GM19239 (cell line): ENCODE measurements at regions not wholly inside any gene's neighbourhood (a gene's known extent, or its start where the extent isn't known, plus 50 kb on each side); places are given as distances from the start of the nearest gene placed in this dataset.

ENCODE experiments used
- DNase-seq: peaks from one replicate; pipeline ENCODE4 v3.0.0; 2011; ENCODE audit warnings: low spot score; ENCODE audit not compliant: insufficient read length
- FAIRE-seq: peaks from 2 replicates; lab custom pipeline; 2011; peaks lifted over from hg19 to GRCh38; lab: Jason Lieb, UNC

DNA sequence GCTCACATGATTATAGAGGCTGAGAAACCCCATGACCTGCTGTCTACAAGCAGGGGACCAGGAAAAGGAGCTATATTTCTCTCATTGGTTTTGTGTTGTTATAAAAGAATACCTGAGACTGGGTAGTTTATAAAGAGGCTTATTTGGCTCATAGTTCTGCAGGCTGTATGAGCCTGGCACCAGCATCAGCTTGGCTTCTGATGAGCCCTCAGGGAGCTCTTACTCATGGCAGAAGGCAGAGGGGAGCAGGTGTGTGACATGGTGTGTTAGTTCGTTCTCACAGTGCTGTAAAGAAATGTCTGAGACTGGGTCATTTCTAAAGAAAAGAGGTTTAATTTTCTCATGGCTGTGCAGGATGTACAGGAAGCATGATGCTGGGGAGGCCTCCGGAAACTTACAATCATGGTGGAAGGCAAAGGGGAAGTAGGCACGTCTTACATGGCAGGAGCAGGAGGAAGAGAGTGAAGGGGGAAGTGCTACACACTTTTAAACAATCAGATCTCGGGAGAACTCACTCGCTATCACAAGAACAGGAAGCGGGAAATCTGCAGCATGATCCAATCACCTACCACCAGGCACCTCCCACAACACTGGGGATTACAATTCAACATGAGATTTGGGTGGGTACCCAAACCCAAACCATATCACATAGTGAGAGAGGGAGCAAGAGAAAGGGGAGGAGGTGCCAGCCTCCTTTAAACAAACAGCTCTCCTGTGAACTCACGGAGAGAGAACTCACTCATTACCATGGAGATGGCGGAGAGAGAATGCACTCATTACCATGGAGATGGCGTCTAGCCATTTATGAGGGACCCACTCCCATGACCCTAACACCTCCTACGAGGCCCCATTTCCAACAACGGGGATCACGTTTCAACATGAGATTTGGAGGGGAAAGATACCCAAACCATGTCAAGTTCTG lies 133.4 kb downstream of the JCAD start:
- FAIRE-seq (no peak), DNase-seq (no peak)

DNA sequence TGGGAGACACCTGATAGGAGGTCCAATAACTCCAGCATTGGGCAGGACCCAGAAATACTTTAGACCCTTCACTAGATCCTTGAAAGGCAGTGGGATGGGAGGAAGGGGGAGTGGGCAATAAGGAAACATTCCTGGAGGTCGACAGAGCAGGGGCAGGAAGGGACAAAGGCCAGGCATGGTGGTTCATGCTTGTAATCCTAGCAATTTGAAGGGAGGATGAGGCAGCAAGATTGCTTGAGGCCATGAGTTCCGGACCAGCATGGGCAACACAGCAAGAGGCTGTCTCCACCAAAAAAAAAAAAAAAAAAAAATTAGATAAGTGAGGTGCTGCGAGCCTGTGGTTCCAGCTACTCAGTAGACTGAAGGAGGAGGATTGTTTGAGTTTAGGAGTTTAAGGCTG lies 134.9 kb downstream of the JCAD start:
- no peak for FAIRE-seq
- no peak for DNase-seq

DNA sequence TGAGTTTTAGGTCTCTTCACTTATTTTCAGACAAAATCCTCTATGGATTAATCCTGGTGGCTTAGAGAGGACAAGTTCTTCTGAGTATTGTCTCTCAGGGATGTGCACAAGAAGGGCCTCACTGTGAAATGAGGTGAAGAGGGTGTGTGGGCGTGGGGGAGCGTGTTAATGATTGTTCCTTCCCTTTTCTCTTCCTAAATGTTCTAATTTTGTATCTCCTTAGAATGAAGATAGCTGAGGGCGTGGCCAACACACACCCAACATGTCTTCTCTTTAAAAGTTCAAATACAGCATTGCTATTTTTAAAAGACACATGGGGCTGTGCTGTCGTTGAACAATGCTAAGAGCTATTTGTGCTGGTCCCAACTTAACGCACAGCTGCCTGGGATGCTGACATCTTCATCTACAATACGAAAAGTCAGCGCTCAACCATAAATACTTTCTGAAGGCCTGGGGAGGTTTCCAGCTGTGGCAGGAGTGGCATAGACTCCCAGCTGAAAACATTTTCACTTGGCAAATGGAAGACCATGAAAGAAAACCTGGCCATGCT lies 135.9 kb downstream of the JCAD start:
- DNase-seq (no peak), FAIRE-seq (no peak)

DNA sequence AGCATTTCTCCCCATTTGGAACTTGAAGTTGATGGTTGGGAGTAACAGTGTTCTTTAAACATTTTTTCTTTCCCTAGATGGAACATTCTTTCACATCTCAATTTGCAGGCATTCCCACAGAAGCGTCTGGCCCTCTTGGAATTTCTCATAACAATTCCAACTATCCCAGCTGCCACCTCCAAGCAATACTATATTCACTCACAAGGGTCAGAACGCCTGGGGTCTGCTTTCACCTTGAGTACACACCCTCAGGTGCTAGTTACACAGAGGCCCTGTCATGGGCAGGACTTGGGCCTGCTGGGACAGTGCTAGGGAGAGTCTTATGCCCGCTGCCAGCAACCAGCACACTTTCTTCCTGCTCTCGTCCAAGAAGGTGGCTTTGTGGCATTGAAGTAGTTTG lies 136.5 kb downstream of the JCAD start:
- FAIRE-seq (no peak), DNase-seq (no peak)

DNA sequence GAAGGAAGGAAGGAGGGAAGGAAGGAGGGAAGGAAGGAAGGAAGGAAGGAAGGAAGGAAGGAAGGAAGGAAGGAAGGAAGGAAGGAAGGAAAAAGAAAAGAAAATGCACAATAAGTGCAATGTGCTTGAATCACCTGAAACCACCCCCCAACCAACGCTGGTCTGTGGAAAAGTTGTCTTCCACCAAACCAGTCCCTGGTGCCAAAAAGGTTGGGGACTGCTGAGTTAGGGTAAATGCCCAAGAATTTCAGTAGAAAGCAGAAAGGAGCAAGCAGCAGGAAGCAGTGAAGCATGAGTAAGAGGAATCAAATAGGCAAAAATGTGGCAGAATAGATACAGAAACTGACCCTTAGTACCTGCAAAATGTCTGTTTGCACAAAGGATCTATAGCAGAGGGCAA lies 137.2 kb downstream of the JCAD start:
- FAIRE-seq = no peak
- DNase-seq = no peak

DNA sequence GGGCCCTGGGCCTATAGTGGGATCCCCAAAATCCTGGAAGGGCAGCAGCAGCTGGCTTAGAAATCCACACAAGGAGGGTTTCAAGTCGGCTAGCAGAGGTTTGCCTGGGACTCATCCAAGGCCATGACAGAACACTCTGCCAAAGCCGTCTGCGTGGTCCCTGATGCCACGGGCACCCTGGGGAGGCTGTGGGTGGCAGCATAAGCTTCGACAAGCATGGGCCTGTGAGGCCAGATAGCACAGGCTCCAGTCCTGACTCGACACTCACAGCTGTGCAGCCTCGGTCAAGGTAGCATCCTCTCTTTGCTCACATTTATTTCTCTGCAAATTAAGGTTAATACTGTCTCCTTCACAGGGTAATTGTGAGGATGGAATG lies 138.3 kb downstream of the JCAD start:
- no peak for DNase-seq
- FAIRE-seq = no peak

DNA sequence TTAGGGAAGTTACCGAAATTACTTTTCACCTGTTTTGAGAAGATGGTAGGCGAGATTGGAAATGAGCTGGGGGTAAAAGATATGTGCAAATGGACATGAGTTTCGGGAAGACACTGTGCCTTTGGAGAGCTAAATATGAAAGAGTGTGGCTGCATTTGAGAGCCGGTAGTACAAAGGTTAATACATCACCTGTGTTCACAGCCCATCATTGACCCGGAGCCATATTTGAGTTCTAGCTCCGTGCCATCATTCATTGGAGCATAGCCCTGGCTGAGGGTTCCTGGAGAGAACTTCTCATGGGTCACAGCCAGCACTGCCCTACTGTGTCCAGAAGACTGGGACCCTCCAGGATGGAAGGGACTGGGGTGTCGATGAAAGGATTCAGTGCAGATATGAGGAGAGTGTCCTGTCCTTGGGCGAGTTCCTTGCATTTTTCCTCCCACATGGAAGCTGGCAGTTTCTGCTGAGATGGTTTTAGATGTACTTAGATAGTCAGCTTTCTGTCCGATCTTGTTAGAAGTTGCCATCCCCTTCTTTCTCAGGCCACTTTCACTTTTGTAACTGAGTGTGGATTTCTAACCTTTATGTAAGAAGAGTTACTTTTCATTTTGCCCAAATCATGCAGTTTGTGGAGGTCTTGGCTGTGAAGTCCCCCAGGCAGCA lies 138.8 kb downstream of the JCAD start:
- DNase-seq (no peak), FAIRE-seq (no peak)

DNA sequence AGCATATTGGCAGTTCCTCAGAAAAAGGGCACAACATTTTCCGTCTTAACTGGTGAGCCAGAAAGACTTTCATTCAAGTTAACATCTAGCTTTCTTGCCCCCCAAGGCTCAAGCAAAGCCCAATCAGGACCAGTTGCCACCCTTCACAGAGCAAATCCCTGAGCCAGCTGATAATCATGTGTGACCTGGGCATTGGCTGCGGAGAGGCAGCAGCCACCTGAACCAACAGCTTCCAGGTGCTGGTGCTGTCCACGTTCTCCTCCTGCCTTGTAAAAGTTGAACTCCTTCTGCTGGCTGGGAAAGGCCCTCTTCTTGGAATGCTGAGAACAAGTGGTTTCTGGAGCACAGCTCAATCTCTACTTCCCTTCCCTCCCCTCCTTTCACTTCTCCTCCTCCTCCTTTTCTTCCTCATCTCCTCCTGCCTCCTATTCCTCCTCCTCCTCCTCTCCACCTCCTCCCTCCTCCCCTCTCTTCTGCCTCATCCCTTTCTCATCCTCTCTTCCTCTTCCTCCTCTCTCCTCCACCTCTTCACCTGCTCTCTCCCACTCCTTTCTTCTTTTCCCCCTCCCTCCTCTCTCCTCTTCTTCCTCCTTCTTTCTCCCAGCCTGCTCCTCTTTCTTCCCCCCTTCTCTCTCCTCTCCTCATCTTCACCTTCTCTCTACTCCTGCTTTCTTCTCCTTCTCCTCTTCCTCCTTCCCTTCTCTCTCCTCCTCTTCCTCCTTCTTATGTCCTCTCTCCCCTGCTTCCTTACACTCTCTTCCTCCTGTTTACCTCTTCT lies 140.6 kb downstream of the JCAD start:
- FAIRE-seq (no peak), DNase-seq (no peak)

DNA sequence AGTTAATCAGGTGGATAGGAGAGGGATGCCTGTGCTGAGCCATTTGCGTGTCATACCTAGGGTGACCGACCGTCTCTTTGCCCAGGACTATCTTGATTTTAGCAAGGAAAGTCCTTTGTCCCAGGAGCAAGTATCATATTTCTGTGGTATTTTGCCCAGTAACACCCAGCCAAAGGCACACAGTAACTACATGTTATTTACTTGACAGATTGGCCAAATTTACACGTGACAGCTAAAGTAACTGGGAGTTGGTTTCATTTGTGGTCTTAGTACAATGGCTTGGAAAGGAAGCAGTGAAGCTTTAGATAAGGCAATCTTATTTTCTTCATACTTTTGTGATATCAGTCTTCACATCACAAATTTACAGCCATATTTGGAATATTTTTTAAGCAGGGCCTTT lies 142.1 kb downstream of the JCAD start:
- no peak for DNase-seq
- FAIRE-seq = no peak

DNA sequence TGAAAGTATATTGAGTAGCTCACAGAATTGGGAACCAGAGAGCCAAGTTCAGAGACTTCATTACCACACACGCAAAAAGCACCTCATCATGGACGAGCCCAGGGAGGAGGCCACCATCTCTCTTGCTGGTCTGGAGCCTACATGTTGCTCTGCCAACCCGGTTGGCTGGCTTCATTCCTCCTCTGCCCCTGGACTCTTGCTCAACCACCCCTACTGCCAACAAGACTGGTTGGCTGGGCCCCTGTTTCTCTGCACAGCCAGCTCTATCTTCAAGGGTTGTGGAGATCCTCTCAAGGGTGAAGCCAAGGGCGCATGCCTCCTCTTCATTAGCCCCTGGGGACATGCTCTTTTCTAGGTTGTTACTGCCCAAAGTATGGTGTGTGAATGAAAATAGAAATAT lies 142.7 kb downstream of the JCAD start:
- DNase-seq (no peak), FAIRE-seq (no peak)

DNA sequence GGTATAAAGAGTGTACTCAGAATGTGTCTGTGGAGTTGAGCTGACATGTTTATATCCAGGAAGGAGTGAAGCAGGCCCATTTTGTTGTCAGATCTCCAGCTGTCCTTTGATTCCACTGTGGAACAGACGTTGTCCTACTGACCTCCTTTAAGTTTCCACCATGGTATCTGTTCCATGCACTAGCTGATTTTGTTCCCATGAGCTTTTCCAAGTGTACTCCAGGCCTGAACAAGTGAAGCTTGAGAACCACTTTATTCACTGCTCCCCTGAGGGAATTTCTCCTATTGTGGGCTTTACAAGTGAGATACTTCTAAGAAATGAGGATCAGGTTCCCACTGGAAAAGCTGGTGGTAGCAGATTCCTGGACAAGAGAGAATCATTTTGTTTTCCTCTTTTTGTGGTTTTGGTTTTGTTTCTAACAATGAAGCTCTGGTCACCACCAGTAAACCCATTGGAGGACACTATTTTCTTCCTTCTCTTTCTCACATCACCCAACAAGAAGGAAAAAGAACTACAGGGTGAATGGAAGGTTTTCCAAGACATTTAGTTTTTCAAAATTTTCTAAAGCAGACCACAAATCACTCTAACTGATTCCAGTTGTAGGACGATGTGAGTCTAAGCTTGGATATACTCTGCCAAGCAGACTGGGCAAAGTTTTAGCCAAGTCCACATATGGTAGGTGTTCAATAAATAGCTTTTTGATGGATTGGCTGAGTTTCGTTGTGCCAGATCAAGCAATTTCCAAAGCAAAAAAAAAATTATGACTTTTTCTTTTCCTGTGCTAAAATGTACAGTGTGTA lies 144.2 kb downstream of the JCAD start:
- DNase-seq (no peak), FAIRE-seq (no peak)

DNA sequence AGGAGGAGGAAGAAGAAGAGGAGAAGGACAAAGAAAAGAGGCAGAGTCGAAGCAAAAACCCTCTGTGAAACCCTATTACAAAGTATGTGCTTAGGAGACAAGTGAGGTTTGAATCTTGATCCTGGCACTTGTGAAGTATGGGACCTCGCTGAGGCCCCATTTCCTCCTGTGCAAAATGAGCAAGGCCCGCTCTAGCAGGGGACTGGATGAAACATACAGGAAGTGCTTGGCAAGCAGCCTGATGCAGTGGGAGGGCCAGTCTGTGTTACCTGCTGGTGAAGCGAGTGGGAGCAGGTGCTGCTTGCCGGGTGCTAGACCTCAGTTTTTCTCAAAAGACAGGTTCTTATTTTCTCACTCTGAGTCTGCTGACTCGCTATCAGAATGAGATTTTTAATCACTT lies 150.4 kb downstream of the JCAD start:
- FAIRE-seq = no peak
- no peak for DNase-seq

DNA sequence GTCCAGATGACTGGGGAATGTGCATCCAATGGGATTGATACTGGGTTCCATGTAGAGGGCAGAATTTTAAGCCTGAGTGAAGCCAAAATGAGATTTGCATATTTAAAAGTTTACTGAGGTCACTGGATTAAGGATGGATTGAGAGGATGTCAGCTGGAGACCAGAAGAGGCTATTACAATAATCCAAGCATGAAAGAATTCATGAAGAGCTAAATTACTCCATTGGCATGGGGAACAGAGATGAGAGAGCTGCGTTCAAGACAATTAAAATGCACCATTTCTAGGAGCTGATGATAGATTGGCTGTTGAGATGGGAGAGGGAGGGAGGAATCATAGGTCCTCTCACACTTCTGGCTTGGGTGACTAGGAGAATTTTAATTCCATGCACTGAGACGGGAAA lies 158.5 kb downstream of the JCAD start:
- FAIRE-seq = no peak
- no peak for DNase-seq

DNA sequence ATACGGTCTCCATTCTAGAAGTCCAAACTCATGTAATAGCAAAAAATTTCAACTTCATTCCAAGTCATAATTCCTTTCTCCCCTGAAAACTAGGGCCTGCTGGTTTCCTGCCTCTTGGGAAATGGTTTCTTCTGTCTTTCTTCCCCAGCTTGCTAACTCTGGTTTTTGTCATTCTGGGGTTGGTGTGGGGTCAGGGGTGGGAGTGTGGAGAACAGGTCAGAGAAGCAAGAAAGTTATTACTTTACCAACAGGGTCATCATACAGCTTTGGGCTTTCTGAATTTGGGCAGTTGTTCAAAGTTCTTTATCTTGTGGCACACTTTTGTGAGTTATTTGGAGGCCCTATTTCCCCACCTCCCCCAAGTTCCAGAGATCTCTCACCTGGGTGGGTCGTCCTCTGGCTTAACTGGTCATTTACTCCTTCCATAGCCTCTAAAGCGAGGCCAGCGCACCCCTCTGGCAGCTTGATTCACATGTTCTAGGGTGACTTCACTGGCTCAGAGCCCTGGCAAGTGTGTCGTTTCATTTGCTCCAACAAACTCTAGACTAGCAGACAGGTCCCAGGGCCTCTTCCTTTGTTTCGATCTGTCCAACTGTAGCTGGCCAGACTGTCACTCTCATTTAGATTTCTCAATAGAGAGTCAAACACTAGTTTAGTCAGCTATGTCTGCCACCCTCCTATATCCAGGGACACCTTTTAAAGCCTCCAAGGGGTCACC lies 161.2 kb downstream of the JCAD start:
- no peak for FAIRE-seq

DNA sequence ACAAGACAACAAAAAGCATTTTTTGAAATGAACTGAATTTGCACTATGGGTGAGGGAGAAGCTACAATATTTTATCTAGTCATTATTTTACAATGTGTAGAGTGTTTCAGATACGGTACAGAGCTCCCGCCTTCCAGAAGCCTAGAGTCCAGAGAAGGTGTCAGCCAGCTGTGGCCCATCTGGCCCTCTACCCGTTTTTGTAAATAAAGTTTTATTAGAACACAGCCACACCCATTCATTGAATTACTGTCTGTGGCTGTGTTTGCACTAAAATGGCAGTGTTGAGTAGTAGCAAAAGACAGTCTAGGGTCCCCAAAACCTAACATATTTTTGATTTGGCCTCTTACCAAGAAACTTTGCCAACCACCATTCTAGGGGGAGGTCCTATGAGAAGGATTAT lies 162.0 kb downstream of the JCAD start:
- FAIRE-seq = no peak
- no peak for DNase-seq

More for the DNA sequence above, 161.2 kb downstream of the JCAD start:
- no peak for DNase-seq

DNA sequence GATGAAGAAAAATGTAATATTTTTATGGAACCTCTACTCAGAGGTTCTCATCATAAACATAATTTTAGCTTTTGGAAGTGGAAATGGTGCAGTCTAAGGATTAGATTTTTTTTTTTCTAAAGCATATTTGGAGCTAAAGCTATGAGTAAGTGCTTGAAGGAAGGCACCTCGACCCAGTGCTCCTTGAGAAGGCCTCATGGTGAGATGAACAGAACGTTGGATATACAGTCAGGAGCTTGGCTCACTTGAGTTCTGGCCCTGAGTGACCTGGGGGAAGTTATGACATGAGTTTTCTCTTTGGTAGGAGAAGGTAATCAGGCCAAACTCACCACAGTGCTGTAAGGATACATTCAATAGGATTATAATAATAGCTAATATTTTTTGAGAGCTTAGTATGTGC lies 163.3 kb downstream of the JCAD start:
- no peak for FAIRE-seq
- no peak for DNase-seq

DNA sequence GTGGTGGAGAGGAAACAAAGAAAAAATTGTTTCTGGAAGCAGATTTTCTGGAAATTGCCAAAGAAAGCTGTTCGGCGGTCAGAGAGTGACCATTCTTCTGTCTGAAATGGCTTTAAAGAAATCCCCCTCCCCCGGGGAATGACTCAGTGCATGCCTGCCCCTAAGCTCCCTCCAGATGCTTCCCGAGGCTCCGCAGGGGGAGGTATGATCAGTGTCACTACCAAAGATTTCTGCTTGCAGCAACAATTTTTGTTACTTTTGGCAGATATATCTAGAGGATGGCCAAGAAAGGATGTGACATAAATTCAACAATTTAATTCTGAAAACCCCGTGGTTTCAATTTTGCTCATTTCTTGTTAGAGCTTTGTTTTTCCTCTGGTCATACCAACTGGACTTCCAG lies 163.9 kb downstream of the JCAD start:
- DNase-seq (no peak), FAIRE-seq (no peak)

DNA sequence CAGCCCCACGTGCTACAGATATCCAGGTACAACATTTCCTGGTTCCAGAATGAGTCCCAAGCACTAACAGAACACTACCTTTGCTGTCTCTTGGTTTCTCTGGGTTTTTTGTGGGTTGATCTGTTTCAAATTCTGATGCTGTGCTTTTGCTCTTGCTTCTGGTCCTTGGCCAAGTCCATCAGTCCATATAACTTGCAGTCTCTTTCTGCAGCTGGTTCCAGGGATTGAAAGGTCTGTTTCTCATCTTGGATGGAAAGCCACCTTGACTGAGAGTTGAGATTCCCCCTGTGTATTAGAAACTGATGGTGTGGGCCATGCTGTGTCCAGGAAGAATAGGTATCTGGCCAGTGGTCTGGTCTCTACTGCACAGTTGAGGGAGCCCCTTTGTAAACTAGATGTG lies 171.1 kb downstream of the JCAD start:
- FAIRE-seq (no peak), DNase-seq (no peak)

DNA sequence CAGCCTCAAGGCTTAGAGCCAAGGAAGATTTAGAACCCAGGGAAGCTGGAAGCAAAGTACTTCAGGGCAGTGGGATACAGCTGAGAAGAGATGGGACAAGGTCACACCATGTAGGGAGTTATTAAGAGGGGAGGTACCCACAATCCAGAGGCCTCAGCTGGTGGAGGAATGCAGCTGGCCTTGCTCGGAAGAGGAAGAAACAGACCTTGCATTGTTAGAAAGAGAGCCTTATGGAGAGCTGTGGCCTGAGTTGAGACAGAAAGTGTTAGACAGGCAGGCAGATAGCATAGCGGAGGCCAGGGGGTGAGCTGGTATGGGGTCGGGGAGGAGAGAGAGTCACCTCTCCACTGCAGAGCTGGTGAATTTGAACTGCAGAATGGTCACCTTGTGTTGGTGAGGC lies 173.1 kb downstream of the JCAD start:
- no peak for FAIRE-seq
- no peak for DNase-seq
